Vagina (tissue), 2 donors: ENCODE measurements at regions not wholly inside any gene's neighbourhood (a gene's known extent, or its start where the extent isn't known, plus 50 kb on each side); places are given as distances from the start of the nearest gene placed in this dataset.

Source experiments
- POLR2A ChIP-seq, 2 donors: fragments of 450-650 bp; IDR thresholded peaks; one replicate each; pipeline ENCODE4 v1.6.1; 2017; ENCODE audit warnings: antibody characterized with exemption in 2 of 2, mild to moderate bottlenecking in 2 of 2, moderate library complexity in 2 of 2
- TF ChIP-seq, protein P1 (sequence below), 3 experiments: fragments of 450-650 bp in 2 of 3; fragments of 200-600 bp in 1 of 3; sonication (generic) in 1 of 3; IDR thresholded peaks; one replicate each; pipeline ENCODE4 v1.5.1; 2017 to 2019; ENCODE audit warnings: antibody characterized with exemption in 3 of 3, mild to moderate bottlenecking in 2 of 3, moderate library complexity in 2 of 3

GRCh38 chrX:42952621-42953020 is 174.7 kb upstream of the PPP1R2C start:
- TF ChIP-seq, protein P1, sequence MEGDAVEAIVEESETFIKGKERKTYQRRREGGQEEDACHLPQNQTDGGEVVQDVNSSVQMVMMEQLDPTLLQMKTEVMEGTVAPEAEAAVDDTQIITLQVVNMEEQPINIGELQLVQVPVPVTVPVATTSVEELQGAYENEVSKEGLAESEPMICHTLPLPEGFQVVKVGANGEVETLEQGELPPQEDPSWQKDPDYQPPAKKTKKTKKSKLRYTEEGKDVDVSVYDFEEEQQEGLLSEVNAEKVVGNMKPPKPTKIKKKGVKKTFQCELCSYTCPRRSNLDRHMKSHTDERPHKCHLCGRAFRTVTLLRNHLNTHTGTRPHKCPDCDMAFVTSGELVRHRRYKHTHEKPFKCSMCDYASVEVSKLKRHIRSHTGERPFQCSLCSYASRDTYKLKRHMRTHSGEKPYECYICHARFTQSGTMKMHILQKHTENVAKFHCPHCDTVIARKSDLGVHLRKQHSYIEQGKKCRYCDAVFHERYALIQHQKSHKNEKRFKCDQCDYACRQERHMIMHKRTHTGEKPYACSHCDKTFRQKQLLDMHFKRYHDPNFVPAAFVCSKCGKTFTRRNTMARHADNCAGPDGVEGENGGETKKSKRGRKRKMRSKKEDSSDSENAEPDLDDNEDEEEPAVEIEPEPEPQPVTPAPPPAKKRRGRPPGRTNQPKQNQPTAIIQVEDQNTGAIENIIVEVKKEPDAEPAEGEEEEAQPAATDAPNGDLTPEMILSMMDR (IDR thresholded peaks at IDR 0.05) = no peak
- no peak for TF ChIP-seq POLR2A (IDR thresholded peaks at IDR 0.05)
